ENCODE measurements at regions not wholly inside any gene's neighbourhood (a gene's known extent, or its start where the extent isn't known, plus 50 kb on each side); places are given as distances from the start of the nearest gene placed in this dataset.
A peak's percentile ranks its signal among the peaks of the same experiment; 100 is the strongest.

DNA sequence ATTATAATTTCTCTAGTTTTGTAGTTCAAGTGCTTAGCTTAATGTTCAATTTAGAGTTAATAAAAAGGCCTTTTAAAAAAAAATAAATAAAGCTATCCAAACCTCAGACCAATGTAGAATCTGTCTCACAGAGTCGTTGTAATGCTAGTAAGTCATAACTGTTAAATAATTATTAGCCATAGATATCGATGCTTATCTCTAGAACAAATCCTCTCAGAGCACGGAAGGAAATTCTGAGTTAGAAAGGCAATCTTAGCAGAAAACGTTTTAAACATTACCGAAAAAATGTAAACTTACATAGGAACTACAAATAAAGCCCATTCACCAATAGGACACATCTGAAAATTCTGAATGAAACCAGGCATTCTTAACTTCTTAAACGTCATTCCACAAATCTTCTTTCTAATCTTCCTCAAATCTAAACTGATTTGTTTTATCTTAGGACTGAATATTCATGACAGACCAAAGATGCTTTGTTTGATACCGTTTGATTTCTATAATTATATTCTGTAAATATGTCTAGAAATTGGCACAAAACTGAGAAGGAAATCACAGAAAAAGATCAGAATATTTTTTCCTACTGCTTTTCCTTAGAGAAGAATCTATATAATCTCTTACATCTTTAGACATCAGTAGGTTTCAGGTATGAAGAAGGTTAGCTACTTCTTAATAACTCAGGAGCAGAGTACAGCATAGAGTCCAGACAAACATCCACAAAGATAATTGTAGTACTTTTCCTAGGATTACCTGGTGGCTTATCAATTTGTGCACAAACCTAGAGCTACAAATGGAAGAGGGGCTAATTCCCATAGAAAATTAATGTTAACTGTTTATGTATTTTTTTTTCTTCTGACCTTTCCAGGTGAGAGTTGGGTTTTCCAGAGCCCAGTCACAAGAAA is 140.7 kb downstream of the BTC start:
- no peak for DNase-seq

GRCh38 chr4:74654230-74654681 is 140.1 kb downstream of the BTC start:
- no peak for DNase-seq

DNA sequence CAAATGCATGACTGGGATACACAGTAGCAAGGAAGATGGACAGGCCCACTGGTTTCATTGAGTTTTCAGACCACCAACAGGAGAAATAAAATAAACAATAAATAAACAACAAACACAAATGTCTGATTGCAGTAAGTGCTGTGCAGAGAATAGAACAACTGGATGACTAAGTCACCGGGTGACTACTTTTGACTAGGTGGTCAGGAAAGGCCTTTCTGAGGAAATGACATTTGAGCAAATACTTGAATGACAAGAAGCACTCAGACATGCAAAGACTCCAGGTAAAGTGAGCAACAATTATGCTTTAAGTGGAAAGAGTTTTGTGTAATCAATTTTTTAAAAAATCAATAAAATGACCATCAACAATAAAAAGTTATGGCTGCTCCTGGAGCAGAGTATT is 137.7 kb downstream of the BTC start:
- DNase-seq = no peak

- no peak for DNase-seq
Observed at GRCh38 chr4:74658116-74658515, 136.2 kb downstream of the BTC start.

- no peak for DNase-seq
Observed at GRCh38 chr4:74659576-74660411, 134.5 kb downstream of the BTC start.

DNA sequence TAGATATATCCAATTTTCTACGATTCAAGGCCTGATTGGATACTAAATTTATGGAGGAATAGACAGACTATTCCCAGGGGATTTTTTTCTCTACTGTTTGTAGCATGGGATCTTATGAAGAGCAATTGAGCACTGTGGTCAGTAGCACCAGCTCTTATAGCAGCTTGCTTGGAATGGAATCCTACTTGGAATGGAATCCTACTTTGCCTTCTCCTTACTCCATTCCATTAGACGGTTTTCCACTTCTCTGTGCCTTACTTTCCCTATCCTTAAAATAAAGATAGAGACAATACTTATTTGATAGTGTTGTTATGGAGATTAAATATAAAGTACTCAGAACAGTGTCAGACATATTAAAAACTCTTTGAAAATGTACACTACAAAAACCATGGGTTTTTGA is 133.5 kb downstream of the BTC start:
- no peak for DNase-seq

GRCh38 chr4:74661427-74662201 is 132.7 kb downstream of the BTC start:
- no peak for DNase-seq

DNA sequence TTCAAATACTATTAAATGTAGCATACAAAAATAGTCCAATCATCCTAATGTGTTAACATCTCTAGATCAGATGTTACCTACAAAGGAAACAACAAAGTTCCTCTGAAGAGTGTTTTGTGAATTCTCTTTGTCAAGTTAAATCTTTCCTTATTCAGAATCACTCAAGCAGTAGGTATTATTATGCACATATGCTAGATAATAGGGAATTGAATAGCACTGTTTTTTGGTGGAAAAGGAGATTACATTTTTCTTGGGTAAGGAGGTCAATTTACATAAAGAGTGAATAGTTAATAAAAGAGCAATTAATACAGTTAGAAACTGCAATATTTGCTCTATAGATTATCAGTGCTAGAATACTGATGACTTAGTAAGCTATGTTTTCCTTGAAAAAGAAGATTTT is 130.7 kb downstream of the BTC start:
- no peak for DNase-seq

GRCh38 chr4:74665346-74665745 is 129.0 kb downstream of the BTC start:
- no peak for DNase-seq

GRCh38 chr4:74665876-74666275 is 128.4 kb downstream of the BTC start:
- no peak for DNase-seq

GRCh38 chr4:74667438-74667837 is 126.9 kb downstream of the BTC start:
- no peak for DNase-seq

GRCh38 chr4:74667944-74668343 is 126.4 kb downstream of the BTC start:
- no peak for DNase-seq

GRCh38 chr4:74669702-74670101 is 124.6 kb downstream of the BTC start:
- no peak for DNase-seq

DNA sequence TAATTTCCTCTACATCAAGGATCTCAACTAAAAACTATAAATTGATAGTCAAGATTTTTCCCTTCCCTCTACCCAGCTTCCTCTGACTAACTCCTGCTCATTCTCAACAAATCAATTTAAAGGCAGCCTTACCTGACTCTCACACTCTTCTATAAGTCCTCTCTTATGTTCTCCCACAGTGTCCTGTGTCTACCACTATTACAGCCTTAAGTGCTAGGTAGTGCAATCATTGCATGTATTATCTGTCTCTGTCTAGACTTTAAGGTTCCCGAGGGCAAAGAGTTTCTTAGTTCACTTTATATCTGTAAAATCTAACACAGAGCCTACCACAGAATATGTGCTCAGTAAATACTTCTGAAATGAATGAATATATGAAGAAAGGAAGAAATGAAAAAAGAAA is 123.7 kb downstream of the BTC start:
- DNase-seq = no peak

GRCh38 chr4:74671080-74671698 is 123.1 kb downstream of the BTC start:
- DNase-seq = peak; percentile 31

GRCh38 chr4:74674750-74675149 is 119.6 kb downstream of the BTC start:
- DNase-seq = no peak

DNA sequence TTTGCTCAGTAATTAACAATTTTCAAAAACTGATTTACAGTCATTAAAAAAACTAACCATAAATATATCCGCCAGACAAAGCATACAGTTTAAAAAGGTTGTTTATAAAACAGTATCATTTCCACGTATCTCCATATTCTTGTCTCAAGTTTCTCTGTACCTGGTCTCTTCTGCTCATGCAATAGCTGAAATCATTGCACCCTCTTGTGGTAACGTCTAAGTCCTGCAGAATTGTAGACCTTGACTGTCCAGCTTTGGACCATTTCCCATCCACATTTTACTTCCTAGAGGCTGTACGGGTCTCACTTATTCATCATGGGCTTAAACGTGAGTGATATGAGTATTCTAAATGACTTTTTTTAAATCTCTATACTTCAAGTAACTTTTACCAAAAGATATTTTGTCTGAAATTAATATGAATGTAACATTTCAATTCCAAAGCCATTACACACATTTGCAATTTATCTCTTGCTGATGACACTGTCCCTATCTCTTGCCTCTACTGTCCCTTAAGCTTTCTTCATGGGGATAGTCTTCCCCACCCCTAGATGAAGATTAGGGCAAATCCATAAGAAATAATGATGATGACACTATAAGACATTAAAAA is 118.5 kb downstream of the BTC start:
- DNase-seq = peak; percentile 35

DNA sequence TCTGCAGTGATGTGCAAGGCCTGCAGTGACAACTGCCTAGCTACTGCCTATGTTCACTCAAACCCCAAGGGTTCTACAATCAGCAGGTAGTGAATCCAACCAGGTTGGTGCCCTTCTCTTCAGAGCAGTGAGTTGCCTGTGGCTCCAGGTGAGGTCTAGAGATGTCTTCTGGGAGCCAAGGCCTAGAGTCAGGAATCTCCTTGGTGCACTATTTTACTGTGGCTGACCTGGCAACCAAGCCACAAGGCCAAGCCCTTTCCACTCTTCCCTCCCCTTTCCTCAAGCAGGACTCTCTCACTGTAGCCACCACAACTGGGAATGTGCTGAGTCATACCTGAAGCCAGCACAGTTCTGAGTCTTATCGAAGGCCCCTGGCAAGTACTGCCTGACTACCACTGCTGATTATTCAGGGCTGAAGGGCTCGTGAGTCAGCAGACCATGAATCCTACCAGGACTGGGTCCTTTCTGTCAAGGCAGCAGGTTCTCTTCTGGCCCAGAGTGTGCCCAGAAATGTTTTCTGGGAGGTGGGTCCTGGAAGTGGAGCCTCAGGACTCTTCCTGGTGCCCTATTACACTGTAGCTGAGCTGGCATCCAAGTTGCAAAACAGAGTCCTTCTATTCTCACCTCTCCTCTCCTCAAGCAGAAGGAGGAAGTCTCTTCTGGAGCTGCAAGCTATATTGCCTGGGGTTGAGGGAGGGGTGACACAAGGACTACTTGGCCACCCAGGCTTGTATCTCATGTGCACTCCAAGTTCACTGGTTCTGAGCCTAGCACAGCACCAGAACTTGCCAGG is 111.6 kb downstream of the BTC start:
- DNase-seq = no peak

DNA sequence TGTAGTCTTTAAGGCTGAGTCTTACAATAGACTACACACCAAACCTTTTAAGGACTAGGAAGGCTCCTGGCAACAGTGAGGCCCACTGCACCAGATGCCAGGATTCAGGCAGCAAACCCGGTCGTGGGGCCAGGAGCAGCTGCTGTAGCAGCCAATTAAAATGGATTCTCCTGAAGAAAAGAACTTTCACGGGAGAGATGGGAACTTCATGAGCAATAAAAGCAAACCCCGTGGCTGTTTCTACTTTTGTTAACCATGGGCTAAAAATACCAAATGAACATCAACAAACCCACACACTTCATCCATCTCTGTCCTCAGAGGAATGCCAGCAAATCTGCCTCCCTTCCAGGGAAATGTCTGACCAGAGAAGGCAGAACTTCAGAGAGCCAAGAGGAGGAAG is 101.4 kb downstream of the BTC start:
- no peak for DNase-seq
